KMS-11 (cell line): ENCODE measurements at regions not wholly inside any gene's neighbourhood (a gene's known extent, or its start where the extent isn't known, plus 50 kb on each side); places are given as distances from the start of the nearest gene placed in this dataset.

Source experiments
- H2AFZ ChIP-seq: fragments of 200-600 bp; sonication (generic); 2 replicates; pipeline ENCODE4 v1.6.1; 2016; ENCODE audit warnings: antibody characterized with exemption, mixed run types, low read depth
- H3K27ac ChIP-seq: fragments of 200-600 bp; sonication (generic); 2 replicates; pipeline ENCODE4 v1.6.1; 2016; ENCODE audit warnings: mild to moderate bottlenecking, mixed run types
- H3K27me3 ChIP-seq: fragments of 200-600 bp; sonication (generic); 2 replicates; pipeline ENCODE4 v1.6.1; 2017; ENCODE audit warnings: mild to moderate bottlenecking, low read depth, mixed run types, moderate library complexity; ENCODE audit not compliant: insufficient read depth
- H3K36me3 ChIP-seq: fragments of 200-600 bp; sonication (generic); 2 replicates; pipeline ENCODE4 v1.6.1; 2017; ENCODE audit warnings: mild to moderate bottlenecking, mixed run types; ENCODE audit not compliant: insufficient read depth
- H3K4me1 ChIP-seq: fragments of 200-600 bp; sonication (generic); 2 replicates; pipeline ENCODE4 v1.6.1; 2016; ENCODE audit warnings: mild to moderate bottlenecking, low read depth, mixed run types; ENCODE audit not compliant: poor library complexity, severe bottlenecking
- H3K4me2 ChIP-seq: fragments of 200-600 bp; sonication (generic); 2 replicates; pipeline ENCODE4 v1.7.0; 2016; ENCODE audit warnings: mild to moderate bottlenecking, mixed run types
- H3K4me3 ChIP-seq: fragments of 200-600 bp; sonication (generic); IDR thresholded peaks from 2 replicates; pipeline ENCODE4 v1.6.1; 2017; ENCODE audit warnings: low read depth, low read length, mixed read lengths; ENCODE audit not compliant: insufficient read depth
- H3K79me2 ChIP-seq: fragments of 200-600 bp; sonication (generic); 2 replicates; pipeline ENCODE4 v1.6.1; 2016; ENCODE audit warnings: low read depth, mixed run types; ENCODE audit not compliant: insufficient read depth
- H3K9ac ChIP-seq: fragments of 200-600 bp; sonication (generic); 2 replicates; pipeline ENCODE4 v1.6.1; 2016; ENCODE audit warnings: mild to moderate bottlenecking, mixed run types
- H4K20me1 ChIP-seq: fragments of 200-600 bp; sonication (generic); 2 replicates; pipeline ENCODE4 v1.6.1; 2016; ENCODE audit warnings: mild to moderate bottlenecking, mixed run types; ENCODE audit not compliant: insufficient read depth
- TF ChIP-seq, protein P1 (sequence below): fragments of 200-600 bp; sonication (generic); conservative IDR thresholded peaks from 2 replicates; pipeline ENCODE4 v1.6.1; 2017; ENCODE audit warnings: low read depth, mild to moderate bottlenecking, antibody characterized with exemption, low read length, moderate library complexity, mixed read lengths

GRCh38 chr7:156143683-156144082 is 331.4 kb upstream of the SHH start:
- no peaks in the 10 kb centered on the region for H3K27me3 ChIP-seq
- TF ChIP-seq, protein P1, sequence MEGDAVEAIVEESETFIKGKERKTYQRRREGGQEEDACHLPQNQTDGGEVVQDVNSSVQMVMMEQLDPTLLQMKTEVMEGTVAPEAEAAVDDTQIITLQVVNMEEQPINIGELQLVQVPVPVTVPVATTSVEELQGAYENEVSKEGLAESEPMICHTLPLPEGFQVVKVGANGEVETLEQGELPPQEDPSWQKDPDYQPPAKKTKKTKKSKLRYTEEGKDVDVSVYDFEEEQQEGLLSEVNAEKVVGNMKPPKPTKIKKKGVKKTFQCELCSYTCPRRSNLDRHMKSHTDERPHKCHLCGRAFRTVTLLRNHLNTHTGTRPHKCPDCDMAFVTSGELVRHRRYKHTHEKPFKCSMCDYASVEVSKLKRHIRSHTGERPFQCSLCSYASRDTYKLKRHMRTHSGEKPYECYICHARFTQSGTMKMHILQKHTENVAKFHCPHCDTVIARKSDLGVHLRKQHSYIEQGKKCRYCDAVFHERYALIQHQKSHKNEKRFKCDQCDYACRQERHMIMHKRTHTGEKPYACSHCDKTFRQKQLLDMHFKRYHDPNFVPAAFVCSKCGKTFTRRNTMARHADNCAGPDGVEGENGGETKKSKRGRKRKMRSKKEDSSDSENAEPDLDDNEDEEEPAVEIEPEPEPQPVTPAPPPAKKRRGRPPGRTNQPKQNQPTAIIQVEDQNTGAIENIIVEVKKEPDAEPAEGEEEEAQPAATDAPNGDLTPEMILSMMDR, result no peak
- no peaks in the 10 kb centered on the region for H3K4me1 ChIP-seq

DNA sequence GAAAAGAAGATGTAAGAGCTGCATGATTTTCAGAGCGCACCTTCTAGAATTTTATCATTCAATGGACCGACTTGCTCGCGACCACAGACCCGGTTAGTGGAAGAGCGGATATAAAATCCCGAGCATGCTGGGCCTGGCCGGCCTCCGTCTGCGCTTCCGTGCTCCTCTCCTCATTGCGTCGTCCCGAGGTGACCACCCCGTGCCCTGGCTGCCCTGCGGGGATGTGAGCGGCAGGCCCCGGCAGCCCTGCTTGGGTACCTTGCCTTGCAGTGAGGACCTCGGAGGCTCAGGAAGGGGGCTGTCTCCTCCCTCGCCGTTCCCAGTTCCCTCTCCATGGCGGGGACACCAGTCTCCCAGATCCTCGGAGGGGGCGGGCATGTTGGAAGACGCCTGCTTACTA is 330.9 kb upstream of the SHH start:
- no peaks in the 10 kb centered on the region for H3K79me2 ChIP-seq
- no peak overlapping the region for H3K4me3 ChIP-seq
- H3K4me2 ChIP-seq, result no peak overlapping the region
- no peak overlapping the region for H2AFZ ChIP-seq
- H3K4me1 ChIP-seq, result no peaks in the 10 kb centered on the region
- no peaks in the 10 kb centered on the region for H3K27me3 ChIP-seq
- no peak overlapping the region for H3K9ac ChIP-seq
- H3K27ac ChIP-seq, result no peak overlapping the region
- no peaks in the 10 kb centered on the region for H3K36me3 ChIP-seq
- no peaks in the 10 kb centered on the region for H4K20me1 ChIP-seq
- TF ChIP-seq, protein P1, result no peak

More at GRCh38 chr7:156143683-156144082, 331.4 kb upstream of the SHH start:
- no peak overlapping the region for H3K9ac ChIP-seq
- no peaks in the 10 kb centered on the region for H3K36me3 ChIP-seq
- H3K27ac ChIP-seq, result no peak overlapping the region
- no peak overlapping the region for H3K4me3 ChIP-seq
- no peak overlapping the region for H3K4me2 ChIP-seq
- H3K79me2 ChIP-seq, result no peaks in the 10 kb centered on the region
- no peak overlapping the region for H2AFZ ChIP-seq
- no peaks in the 10 kb centered on the region for H4K20me1 ChIP-seq

DNA sequence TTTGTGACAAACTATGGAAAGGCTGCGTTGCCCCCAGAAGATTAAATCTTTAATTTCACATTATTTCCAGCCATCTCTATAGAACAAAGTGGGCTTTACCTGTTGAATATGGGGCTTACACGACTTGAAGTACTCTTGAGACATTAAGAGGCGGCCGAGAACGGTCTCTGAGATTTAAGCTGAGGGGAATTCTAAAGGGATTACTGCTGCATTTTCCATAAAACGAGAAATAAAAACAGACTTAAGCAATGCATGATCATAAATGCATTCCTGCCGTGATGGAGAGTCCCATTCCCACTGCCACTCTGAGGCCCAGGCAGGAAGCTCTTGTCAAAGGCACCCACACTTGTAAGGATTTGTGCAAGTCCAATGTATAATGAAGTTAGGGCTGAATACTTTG is 329.7 kb upstream of the SHH start:
- H3K79me2 ChIP-seq, result no peaks in the 10 kb centered on the region
- no peaks in the 10 kb centered on the region for H3K27me3 ChIP-seq
- TF ChIP-seq, protein P1, result no peak
- no peaks in the 10 kb centered on the region for H3K36me3 ChIP-seq
- H2AFZ ChIP-seq, result no peak overlapping the region
- H3K4me1 ChIP-seq, result no peaks in the 10 kb centered on the region
- no peak overlapping the region for H3K4me2 ChIP-seq
- no peak overlapping the region for H3K4me3 ChIP-seq
- H3K9ac ChIP-seq, result no peak overlapping the region
- H4K20me1 ChIP-seq, result no peaks in the 10 kb centered on the region
- H3K27ac ChIP-seq, result no peak overlapping the region

DNA sequence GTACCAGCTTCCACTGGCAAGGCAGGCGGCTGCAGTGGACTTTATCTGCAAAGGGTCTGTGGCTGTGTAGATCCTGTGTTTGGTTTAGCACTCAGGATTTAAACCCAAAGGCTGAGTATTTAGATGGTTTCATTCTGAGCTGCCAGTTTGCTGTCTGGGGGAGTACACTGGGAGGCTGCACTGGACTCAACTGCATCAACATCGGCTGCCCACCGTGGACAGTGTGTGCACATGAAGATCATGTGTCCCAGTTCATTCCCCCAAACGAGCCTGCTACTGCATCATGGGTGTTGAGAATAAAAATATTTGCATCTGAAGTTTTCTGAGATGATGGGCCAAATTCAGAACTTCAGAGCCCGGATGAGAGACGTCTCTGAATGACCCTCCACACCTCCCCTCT is 328.6 kb upstream of the SHH start:
- Histone ChIP-seq H3K4me1 (no peaks in the 10 kb centered on the region), H3K4me3 (no peak overlapping the region), H3K36me3 (no peaks in the 10 kb centered on the region), H2AFZ (no peak overlapping the region), H3K27me3 (no peaks in the 10 kb centered on the region), H3K4me2 (no peak overlapping the region), H3K79me2 (no peaks in the 10 kb centered on the region), H4K20me1 (no peaks in the 10 kb centered on the region), H3K9ac (no peak overlapping the region), H3K27ac (no peak overlapping the region)
- TF ChIP-seq, protein P1, result no peak
